GM18907 (cell line): ENCODE measurements at regions not wholly inside any gene's neighbourhood (a gene's known extent, or its start where the extent isn't known, plus 50 kb on each side); places are given as distances from the start of the nearest gene placed in this dataset.
A peak's percentile ranks its signal among the peaks of the same experiment; 100 is the strongest.
"Not testable (repeated sequence)": the region's sequence is repeated elsewhere in the genome, so short reads cannot be mapped to it uniquely, and the experiment has no call there.

Experiments
- ATAC-seq: cut with Tn5 transposase; IDR thresholded peaks from one replicate; pipeline ENCODE4 v1.9.1; 2021; ENCODE audit warnings: mild to moderate bottlenecking, moderate library complexity; ENCODE audit not compliant: unreplicated experiment

GRCh38 chr9:42656789-42657188 is 473.3 kb downstream of the SPATA31A6 start:
- ATAC-seq: not testable (repeated sequence)

- ATAC-seq: not testable (repeated sequence)
Observed at GRCh38 chr9:42657496-42657895, 474.0 kb downstream of the SPATA31A6 start.

GRCh38 chr9:42697146-42697545 is 513.7 kb downstream of the SPATA31A6 start:
- not testable (repeated sequence) for ATAC-seq

- ATAC-seq: not testable (repeated sequence)
Observed at GRCh38 chr9:42702890-42703289, 519.4 kb downstream of the SPATA31A6 start.

GRCh38 chr9:42724841-42725835 is 541.7 kb downstream of the SPATA31A6 start:
- not testable (repeated sequence) for ATAC-seq

GRCh38 chr9:42743030-42743814 is 559.8 kb downstream of the SPATA31A6 start:
- peak; percentile 66 for ATAC-seq

GRCh38 chr9:42757251-42757650 is 573.8 kb downstream of the SPATA31A6 start:
- ATAC-seq: not testable (repeated sequence)

- ATAC-seq: not testable (repeated sequence)
Observed at GRCh38 chr9:42759320-42759719, 575.9 kb downstream of the SPATA31A6 start.

GRCh38 chr9:42782201-42782600 is 598.7 kb downstream of the SPATA31A6 start:
- ATAC-seq: not testable (repeated sequence)

- not testable (repeated sequence) for ATAC-seq
Observed at GRCh38 chr9:42792725-42793124, 609.3 kb downstream of the SPATA31A6 start.

- ATAC-seq: peak; percentile 80
Observed at GRCh38 chr9:42798571-42798970, 615.1 kb downstream of the SPATA31A6 start.

GRCh38 chr9:42802716-42803115 is 619.3 kb downstream of the SPATA31A6 start:
- ATAC-seq: not testable (repeated sequence)

- not testable (repeated sequence) for ATAC-seq
Observed at GRCh38 chr9:42806674-42807073, 623.2 kb downstream of the SPATA31A6 start.

GRCh38 chr9:42821468-42821867 is 638.0 kb downstream of the SPATA31A6 start:
- ATAC-seq: not testable (repeated sequence)

GRCh38 chr9:42848156-42848555 is 664.7 kb downstream of the SPATA31A6 start:
- ATAC-seq: not testable (repeated sequence)

GRCh38 chr9:42850896-42851693 is 667.6 kb downstream of the SPATA31A6 start:
- ATAC-seq: not testable (repeated sequence)

GRCh38 chr9:42851701-42852100 is 668.2 kb downstream of the SPATA31A6 start:
- not testable (repeated sequence) for ATAC-seq

- not testable (repeated sequence) for ATAC-seq
Observed at GRCh38 chr9:42852133-42852930, 668.9 kb downstream of the SPATA31A6 start.

GRCh38 chr9:42860133-42860532 is 676.7 kb downstream of the SPATA31A6 start:
- not testable (repeated sequence) for ATAC-seq

GRCh38 chr9:42862465-42862864 is 679.0 kb downstream of the SPATA31A6 start:
- not testable (repeated sequence) for ATAC-seq
